HCEC 1CT (cell line): ENCODE measurements at regions not wholly inside any gene's neighbourhood (a gene's known extent, or its start where the extent isn't known, plus 50 kb on each side); places are given as distances from the start of the nearest gene placed in this dataset.

Experiments used
- DNase-seq: peaks from one replicate; pipeline ENCODE4 v3.0.0-alpha.2; 2017

DNA sequence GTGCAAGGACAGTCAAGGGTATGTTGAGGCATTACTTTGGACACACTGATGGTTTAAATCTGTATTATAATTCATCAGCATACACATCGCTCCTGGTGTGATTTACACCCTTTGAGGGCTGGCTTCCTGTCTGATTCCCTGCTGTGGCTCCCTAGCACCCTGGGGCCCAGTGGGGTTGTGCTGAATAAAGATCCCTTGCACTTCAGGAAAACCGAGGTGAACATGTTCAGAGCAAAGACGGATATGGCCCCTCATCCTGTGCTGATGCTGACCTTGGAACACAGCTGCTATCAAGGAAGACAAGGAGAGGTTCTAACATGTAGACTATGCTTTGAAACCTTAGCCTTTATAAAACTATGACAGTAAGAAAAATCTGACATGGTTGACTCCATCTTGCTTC, 84.6 kb upstream of the UNC5B start:
- DNase-seq, result no peak

- no peak for DNase-seq
Observed at GRCh38 chr10:71128311-71128980, 83.9 kb upstream of the UNC5B start.

- no peak for DNase-seq
Observed at GRCh38 chr10:71131096-71131495, 81.3 kb upstream of the UNC5B start.

DNA sequence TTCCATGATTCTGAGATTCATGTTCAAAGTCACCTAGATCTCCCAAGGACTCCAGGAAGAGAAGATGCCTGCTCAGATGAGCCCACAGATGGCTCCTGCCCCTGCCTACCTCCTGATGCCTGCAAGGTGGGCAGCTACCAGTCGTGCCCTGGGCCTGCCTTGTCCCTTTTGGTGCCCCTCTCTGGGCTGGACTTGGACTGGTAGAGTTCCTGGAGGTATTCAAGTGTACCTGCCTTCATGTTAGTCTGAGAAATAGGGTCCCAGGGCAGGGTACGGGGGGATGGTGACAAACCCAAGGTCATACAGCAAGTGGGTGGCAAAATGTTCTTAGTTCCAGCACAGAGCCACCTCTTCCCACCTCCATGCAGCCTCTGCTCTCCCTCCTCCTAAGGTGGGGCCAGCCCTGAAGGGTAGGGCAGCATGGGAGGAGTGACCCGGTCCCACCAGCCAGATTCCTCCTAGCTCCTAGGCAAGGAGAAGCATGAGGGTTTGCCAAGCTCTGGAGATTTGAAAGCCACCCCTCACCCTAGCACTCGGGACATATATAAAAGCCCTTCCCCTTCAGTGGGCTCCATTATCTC, 80.8 kb upstream of the UNC5B start:
- no peak for DNase-seq

DNA sequence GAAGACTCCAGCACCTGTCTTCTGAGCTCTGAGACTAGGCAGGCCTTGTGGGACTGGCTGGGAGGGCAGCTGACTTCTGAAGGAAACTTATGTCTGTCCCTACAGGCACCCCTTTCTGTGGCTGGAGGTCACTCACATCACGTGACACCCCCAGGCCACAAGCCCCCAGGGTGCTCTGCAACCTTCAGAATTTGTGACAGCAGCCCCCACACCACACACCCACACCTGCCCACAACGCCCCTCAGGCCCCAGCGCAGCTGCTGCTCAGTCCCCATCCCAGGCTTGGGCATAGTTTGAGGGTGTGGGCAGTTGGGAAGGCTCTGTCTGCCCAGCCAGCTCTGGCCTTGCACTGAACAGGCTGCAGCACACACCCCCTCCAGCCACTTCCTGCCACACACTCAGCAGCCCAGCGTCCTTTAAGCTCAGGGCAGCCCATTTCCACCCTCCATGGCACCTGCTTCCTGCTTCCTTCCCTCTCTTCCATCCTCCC, 80.0 kb upstream of the UNC5B start:
- DNase-seq, result no peak

GRCh38 chr10:71133710-71134686, 78.4 kb upstream of the UNC5B start:
- DNase-seq, result no peak

GRCh38 chr10:71134732-71135211, 77.6 kb upstream of the UNC5B start:
- no peak for DNase-seq

DNA sequence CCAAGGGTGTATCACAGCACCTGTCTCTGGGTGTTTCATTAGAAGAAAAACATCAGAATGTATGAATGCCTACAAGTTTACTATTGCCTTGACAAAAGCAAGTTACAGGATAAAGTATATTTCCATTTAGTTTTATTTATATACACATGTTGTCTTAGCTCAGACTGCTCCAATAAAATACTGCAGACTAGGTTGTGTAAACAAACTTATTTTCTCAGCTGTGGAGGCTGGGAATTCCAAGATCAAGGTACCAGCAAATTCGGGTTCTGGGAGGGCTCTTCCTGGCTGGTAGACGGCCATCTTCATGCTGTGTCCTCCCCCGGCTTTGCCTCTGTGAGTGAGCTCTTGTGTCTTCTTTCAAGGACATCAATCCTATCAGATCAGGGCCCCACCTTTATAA, 77.1 kb upstream of the UNC5B start:
- no peak for DNase-seq

- no peak for DNase-seq
Observed at GRCh38 chr10:71136036-71136721, 76.2 kb upstream of the UNC5B start.

- no peak for DNase-seq
Observed at GRCh38 chr10:71137701-71138100, 74.7 kb upstream of the UNC5B start.

GRCh38 chr10:71138166-71138830, 74.1 kb upstream of the UNC5B start:
- no peak for DNase-seq

- no peak for DNase-seq
Observed at GRCh38 chr10:71141528-71141927, 70.8 kb upstream of the UNC5B start.

DNA sequence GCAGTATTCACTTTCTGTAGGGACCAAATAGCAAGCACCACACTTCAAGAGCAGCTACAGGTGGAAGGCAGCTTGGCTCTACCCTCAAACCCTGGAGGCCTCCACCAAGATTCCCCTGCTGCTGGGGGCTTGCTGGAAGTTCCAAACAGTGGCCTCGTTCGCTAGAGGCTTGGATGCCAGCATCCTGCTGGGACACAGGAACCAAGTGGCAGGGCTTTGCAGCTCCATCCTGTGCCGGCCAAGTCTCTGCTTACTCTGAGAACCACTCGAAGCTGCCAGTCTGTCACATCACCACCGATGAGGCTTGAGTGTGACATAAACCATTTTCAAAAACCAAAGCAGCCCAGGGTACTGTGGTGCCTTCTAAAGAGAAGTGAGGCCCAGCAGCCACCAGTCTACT, 69.2 kb upstream of the UNC5B start:
- DNase-seq, result no peak

- no peak for DNase-seq
Observed at GRCh38 chr10:71143610-71144009, 68.8 kb upstream of the UNC5B start.

- no peak for DNase-seq
Observed at GRCh38 chr10:71144824-71145223, 67.5 kb upstream of the UNC5B start.

GRCh38 chr10:71145352-71145945, 66.9 kb upstream of the UNC5B start:
- no peak for DNase-seq

GRCh38 chr10:71150796-71151195, 61.6 kb upstream of the UNC5B start:
- no peak for DNase-seq

DNA sequence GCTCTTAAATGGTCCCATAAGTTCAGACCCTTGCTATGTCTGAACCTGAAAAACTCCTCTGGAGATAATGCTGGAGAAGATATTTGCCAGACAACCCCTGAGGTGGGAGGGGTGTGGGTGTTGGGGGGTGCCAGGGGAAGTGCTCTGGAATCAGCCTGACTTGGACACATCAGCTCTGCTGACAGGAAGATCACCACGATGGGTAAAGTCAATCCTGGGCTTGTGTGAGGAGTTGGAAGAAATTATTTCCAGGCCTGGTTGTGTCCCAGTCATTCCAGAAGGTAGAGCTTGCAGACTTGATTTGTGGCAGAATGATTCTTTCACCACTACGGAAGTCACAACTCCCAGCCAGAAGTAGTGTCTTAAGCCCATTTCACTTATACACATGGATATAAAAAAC, 60.3 kb upstream of the UNC5B start:
- DNase-seq, result no peak

- no peak for DNase-seq
Observed at GRCh38 chr10:71156436-71156835, 55.9 kb upstream of the UNC5B start.

DNA sequence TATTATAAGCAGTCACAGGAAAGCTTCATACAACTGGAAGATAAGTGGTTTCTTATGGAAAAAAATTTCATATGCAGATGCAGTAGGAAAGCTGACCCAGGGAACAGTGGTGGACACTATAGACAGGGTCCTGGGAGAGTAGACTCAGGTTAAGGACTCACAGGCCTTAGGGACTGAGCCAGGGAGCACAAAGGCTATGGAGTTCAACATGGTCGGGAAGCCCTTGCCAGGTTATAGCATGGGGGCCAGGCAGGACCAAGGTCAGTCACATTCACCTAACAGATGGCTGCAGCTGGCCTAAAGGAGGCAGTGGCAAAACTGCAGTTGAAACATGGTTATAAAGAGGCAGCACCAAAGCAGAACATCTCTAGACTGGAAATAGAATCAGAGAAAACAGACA, 54.9 kb upstream of the UNC5B start:
- no peak for DNase-seq

GRCh38 chr10:71158251-71158650, 54.1 kb upstream of the UNC5B start:
- no peak for DNase-seq

GRCh38 chr10:71158902-71159301, 53.5 kb upstream of the UNC5B start:
- no peak for DNase-seq
